ENCODE measurements at regions not wholly inside any gene's neighbourhood (a gene's known extent, or its start where the extent isn't known, plus 50 kb on each side); places are given as distances from the start of the nearest gene placed in this dataset.
"Not testable (repeated sequence)": the region's sequence is repeated elsewhere in the genome, so short reads cannot be mapped to it uniquely, and the experiment has no call there.

DNA sequence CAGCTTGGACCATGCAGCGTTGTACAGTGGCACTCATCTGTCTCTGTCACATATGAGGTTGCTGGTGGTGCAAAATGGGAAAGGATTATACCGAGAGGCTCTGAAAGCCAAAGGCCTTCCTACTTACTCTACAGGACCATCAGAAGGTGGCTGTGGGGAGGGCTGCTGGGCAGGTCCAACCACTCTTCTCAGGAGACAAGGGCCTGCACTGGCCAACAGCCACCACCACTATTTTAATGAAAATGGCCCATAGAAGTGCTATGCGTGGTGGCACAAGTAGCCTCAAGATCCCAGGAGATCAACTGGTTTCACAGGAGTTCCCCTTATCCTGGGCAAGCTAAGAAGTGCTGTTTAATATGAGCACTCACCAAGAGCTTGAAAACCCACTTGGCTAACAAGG is 52.3 kb downstream of the MRPL57 start:
- DNase-seq (ENCODE audit: low spot score), result no peak

- DNase-seq (ENCODE audit: low spot score), result no peak
Observed at GRCh38 chr13:21229241-21230024, 53.0 kb downstream of the MRPL57 start.

- no peak for DNase-seq (ENCODE audit: low spot score)
Observed at GRCh38 chr13:21230516-21230915, 54.1 kb downstream of the MRPL57 start.

DNA sequence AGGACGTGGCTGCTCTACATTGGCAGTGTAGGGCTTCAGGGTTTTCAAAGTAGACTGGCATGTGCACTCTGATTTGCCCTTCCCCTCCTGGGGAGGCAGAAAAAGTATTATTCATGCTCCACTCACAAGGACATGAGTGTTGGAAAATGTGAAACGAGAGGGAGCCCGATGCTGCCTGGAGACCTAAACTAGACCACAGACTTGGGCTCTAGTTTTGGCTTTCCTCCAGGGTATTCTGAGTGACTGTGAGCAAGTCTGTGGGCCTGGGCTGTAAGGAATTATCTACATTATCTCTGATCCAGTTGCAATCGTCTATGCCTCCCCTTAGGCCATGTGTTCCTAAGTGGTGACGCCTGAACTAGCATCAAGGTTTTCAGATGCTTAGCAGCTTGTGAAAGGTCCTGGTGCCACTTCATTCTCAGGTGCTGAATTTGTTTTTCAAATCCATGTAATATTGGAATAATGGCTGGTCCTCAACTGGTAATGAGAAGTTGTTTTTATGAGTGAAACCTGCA is 55.0 kb downstream of the MRPL57 start:
- no peak for DNase-seq (ENCODE audit: low spot score)

DNA sequence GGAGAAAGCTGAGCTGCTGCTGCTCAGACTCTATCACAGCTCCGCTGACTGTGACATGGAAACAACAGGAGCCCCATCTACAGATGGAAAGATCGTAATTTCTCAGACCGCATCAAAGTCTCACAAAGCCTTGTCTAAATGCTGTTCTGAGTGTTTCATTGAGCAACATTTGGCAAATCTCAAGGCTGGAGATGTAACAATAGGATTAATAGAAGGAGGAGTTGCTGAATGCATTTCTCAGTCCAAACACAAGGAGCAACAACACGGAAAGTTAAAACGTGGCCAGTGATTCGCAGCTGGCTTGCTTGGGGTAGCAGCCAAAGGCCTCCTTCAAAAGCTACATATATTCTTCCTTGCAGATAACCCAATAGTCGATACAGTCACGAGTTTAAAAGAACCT is 55.7 kb downstream of the MRPL57 start:
- DNase-seq (ENCODE audit: low spot score), result no peak

DNA sequence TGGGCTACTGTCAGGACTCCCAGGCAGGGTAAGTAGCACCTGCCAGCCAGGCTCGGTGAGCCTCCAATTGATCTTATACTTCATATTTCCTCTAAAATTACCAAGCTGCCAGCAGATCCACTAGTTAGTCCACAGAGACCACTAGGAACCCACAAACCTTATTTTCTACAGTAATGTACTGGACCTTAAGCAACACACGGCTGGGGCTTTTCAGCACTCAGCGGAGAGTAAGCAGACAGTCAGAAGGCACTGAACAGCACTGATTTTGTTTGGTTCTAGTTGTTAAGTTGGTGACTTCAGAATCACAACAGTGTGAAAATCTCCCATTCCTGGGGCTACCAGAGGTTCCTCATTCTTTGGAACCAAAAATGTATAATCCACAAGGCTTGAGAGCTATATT is 56.1 kb downstream of the MRPL57 start:
- DNase-seq (ENCODE audit: low spot score), result no peak

- no peak for DNase-seq (ENCODE audit: low spot score)
Observed at GRCh38 chr13:21233086-21233485, 56.6 kb downstream of the MRPL57 start.

- no peak for DNase-seq (ENCODE audit: low spot score)
Observed at GRCh38 chr13:21234526-21234925, 58.1 kb downstream of the MRPL57 start.

- no peak for DNase-seq (ENCODE audit: low spot score)
Observed at GRCh38 chr13:21235174-21235573, 58.7 kb downstream of the MRPL57 start.

- no peak for DNase-seq (ENCODE audit: low spot score)
Observed at GRCh38 chr13:21237081-21237480, 60.6 kb downstream of the MRPL57 start.

GRCh38 chr13:21238267-21238666 is 61.8 kb downstream of the MRPL57 start:
- DNase-seq (ENCODE audit: low spot score), result no peak

- DNase-seq (ENCODE audit: low spot score), result no peak
Observed at GRCh38 chr13:21240586-21240985, 64.1 kb downstream of the MRPL57 start.

GRCh38 chr13:21242236-21242635 is 65.8 kb downstream of the MRPL57 start:
- DNase-seq (ENCODE audit: low spot score), result no peak

DNA sequence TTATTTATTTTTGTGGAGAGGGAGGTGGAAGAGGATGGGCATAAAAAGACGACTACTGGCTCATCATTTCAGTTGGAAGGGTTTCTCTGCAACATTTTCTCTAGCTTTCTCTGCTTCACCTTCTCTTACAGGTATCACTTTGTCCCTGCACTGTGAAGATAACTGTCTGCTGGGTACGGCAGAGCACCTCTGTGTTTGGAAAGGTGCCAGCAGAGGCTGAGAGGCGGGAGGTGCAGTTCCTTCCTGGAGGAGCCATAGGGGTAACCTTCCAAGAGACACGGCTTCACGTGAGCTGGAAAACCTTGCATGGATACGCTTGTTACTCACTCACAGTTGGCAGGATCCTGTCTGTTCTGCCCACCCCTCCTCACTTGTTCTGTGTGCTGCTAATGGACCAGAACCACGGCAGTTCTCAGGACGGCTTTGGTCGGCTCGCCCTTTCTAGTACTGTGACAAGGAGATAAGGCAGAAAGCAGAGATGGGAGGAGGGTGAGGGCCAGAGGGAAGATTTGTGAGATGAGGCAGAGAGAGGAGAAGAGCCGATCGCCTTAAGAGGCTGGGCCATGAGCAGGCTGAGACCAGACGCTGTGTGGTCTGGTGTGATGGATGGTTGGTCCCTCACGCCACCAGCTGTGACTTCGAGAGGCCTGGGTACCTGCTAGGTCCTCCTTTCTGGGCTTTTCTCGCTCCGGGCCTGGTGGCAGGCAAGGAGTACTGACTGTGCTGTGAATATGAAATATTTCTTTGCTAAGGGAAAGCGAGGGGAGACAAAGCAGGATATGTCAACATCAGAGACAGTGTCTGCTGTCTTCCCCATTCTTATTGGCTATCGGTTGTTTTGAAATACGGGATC is 66.8 kb downstream of the MRPL57 start:
- no peak for DNase-seq (ENCODE audit: low spot score)

- DNase-seq (ENCODE audit: low spot score), result not testable (repeated sequence)
Observed at GRCh38 chr13:21243898-21244184, 67.4 kb downstream of the MRPL57 start.

DNA sequence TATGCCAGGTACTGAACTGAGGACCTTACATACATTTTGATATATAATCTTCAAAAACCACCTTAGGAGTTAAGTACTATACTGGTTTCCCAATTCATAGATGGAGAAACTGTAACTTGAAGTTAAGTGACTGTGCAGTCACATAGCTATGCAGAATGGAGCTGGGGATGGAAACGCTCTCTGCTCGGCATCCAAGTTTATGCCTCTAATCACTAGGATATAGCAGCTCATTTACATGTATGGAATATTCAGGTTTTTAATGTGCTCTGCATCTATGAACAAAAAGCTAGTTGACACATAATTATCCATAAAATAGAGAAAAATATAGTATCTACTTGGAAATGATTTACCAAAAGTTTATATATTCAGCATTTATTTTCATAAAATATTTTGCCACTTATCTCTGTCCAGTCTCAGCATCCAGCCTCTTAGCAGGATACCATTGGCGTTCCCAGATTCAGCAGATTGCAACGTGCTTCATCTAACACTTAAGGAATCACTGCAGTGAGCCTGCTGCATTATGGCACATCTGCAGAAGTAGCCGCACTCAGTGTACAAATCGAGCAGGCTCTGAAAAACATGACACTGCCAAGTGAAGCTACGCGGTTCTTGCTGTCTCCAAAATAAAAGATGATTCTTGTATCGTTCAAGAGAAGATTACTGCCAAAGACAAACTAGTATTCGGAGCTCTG is 70.4 kb downstream of the MRPL57 start:
- DNase-seq (ENCODE audit: low spot score), result no peak

GRCh38 chr13:21256351-21256761 is 79.9 kb downstream of the MRPL57 start:
- no peak for DNase-seq (ENCODE audit: low spot score)

GRCh38 chr13:21256891-21257290 is 80.4 kb downstream of the MRPL57 start:
- DNase-seq (ENCODE audit: low spot score), result no peak

DNA sequence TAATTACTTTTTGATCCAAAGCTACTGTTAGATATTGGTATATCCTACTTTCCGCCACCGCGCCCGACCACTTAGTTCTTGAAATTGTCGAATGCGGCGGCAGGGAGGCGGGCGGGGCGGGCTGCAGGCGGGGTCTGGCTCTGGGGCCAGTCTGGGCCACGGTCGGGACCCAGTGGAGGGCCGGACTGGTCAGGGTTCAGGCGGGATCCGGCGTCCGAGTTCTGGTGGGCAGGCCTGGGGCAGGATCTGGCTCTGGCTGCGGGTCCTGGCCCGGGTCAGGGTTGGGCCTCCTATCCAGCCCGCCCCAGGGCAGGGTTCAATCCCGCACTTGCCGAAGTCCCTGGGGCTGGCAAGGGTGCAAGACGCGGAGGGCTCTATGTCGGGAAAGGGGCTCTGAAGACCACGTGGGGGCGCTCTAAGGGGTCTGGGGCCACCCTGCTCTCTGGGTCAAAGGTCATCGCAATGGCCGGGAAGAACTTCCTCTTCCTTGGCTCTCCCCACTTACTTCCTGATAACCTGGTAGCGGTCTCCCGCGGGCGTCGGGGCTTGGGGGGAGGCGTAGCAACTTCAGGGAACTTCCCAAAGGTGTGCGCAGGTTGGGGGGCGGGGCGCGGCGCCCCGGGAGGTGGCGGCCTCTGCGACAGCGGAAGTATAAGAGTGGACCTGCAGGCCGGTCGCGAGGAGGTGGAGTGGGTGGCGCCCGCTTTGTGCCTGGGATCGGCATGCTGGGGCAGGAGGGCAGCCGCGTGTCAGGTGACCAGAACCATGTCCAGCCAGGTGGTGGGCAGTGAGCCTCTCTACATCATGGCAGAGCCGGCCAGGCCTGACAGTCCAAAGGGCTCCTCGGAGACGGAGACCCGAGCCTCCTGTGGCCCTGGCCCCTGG is 83.4 kb downstream of the MRPL57 start:
- DNase-seq (ENCODE audit: low spot score), result no peak

DNA sequence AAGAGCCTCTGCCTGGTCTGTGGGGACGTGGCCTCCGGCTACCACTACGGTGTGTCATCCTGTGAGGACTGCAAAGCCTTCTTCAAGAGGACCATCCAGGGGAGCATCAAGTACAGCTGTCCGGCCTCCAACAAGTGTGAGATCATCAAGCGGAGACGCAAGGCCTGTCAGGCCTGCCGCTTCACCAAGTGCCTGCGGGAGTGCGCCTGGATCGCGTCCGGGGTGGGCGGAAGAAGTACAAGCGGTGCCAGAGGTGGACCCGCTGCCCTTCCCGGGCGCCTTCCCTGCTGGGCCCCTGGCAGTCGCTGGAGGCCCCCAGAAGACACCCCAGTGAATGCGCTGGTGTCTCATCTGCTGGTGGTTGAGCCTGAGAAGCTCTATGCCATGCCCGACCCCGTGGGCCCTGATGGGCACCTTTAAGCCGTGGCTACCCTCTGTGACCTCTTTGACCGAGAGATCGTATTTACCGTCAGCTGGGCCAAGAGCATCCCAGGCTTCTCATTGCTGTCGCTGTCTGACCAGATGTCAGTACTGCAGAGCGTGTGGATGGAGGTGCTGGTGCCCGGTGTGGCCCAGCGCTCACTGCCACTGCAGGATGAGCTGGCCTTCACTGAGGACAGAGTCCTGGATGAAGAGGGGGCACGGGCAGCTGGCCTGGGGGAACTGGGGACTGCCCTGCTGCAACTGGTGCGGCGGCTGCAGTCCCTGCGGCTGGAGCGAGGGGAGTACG is 84.3 kb downstream of the MRPL57 start:
- not testable (repeated sequence) for DNase-seq (ENCODE audit: low spot score)

Measured in germinal center (tissue), 1 donor.